GM18861 (cell line): ENCODE measurements at regions not wholly inside any gene's neighbourhood (a gene's known extent, or its start where the extent isn't known, plus 50 kb on each side); places are given as distances from the start of the nearest gene placed in this dataset.
"Not testable (repeated sequence)": the region's sequence is repeated elsewhere in the genome, so short reads cannot be mapped to it uniquely, and the experiment has no call there.

Source experiments
- ATAC-seq: cut with Tn5 transposase; IDR thresholded peaks from one replicate; pipeline ENCODE4 v1.9.1; 2021; ENCODE audit not compliant: unreplicated experiment

DNA sequence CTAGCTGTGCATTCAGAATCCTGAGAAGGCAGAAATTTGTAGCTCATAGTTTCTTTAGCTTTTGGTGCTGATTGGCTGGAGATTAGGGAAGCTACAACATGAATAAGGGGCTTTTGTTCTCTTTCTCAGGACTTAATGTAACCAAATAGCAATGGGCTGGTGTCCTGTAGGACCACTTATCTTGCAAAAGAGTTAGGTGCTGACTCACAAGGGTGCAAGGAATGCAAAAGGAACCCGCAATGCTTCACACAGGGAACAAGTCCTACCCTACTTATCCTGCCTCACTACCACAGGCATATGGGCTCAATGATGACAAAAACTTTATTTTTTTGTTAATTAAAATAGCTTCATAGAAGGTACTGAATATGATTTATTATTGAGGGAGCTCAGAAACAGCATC lies 541.5 kb downstream of the AMY1C start:
- no peak for ATAC-seq

DNA sequence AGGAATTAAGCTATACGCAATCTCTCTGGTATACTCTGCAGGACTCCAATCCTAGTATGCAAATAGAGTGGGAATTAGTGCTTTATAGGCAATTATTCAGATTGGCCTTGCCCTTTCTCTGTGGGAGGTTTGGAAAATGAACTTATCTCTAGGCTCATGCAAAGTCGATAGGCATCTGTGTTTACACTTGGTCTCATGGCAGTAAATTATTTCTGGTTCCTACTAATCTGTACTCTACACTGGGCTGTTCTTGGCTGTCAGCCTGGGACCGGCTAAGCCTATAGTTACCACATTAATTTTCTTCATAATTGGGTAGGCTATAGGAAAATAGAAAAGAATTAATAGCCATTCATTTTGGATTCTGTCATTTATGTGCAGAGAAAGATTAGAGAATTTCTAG lies 544.6 kb downstream of the AMY1C start:
- no peak for ATAC-seq

DNA sequence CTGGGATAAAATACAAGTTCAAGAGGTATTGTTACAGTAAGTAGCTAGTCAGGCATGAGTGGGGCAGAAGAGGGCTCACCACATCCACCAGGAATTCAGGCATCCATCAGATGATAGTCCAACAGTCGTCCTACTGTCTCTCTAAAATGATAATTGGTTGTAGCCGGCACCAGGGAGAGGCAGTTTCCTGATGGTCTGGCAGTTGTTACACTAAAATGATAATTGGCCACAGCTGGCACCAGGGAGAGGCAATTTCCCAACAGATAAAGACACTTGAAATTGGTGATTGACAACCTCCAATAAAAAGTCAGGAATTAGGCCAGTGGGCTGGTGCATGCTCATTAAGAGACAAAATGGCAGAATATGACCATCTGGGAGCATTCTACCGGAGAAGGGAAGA lies 545.8 kb downstream of the AMY1C start:
- no peak for ATAC-seq

DNA sequence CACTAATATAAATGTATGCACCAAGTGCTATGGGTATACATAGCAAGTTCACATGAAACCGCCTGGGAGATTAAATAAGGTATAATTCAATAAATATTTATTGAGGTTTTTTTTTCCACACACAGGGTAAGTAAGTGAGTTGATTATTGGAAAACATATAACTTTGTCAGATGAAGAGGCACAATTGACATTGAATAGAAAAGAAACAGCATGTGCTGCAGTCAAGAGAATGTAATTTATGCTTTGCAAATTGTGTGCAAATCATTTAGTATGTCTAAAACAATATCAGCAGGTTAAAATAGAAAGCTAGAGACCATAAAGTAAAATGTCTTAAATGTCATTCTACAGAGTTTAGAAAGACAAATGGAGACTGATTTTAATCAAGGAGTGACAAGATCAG lies 560.0 kb downstream of the AMY1C start:
- ATAC-seq, result no peak

GRCh38 chr1:104315823-104316222 lies 566.1 kb downstream of the AMY1C start:
- ATAC-seq, result no peak

GRCh38 chr1:104322131-104322530 lies 572.4 kb downstream of the AMY1C start:
- no peak for ATAC-seq

DNA sequence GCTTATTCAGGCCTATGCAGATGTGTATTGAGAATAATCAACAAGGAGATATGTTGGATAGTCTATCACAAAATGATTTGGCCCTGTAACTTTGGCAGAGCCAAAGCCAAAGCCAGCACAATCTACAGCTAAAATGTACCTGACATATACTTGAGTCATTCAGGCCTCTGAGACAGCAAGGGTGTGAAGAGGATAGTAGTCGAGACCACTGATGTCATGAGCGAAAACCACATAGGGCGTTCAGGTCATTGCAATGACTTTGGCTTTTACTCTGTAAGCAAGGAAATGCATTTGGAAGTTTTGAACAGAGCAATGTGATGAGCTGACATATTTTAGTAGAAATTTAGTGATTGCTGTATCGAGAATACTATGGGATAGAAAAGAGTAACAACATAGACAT lies 579.6 kb downstream of the AMY1C start:
- no peak for ATAC-seq

DNA sequence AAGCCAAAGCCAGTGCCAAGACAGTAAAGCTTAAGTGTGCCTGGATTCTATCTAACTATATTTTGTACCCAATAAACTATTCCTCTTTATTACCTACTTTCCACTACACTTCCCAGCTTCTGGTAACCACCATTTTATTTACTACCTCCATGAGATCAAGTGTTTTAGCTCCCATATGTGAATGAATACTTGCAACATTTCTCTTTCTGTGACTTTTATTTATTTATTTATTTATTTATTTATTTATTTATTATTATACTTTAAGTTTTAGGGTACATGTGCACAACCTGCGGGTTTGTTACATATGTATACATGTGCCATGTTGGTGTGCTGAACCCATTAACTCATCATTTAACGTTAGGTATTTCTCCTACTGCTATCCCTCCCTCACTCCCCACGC lies 582.1 kb downstream of the AMY1C start:
- no peak for ATAC-seq

- ATAC-seq, result not testable (repeated sequence)
Measured at GRCh38 chr1:104337927-104338326, 588.2 kb downstream of the AMY1C start.

DNA sequence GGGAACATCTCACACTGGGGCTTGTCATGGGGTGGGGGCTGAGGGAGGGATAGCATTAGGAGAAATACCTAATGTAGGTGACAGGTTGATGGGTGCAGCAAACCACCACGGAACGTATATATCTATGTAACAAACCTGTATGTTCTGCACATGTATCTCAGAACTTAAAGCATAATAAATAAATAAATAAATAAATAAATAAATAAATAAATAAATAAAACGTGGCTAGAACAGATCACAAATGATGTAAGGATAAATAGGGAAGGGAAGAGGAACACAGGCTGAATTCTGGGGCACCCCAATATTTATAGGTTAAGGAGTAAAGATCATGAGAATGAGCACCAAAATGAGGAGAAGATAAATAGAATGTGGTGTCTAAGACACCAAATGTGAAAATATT lies 592.2 kb downstream of the AMY1C start:
- ATAC-seq, result no peak

GRCh38 chr1:104348277-104348676 lies 598.6 kb downstream of the AMY1C start:
- ATAC-seq, result no peak

- no peak for ATAC-seq
Measured at GRCh38 chr1:104353580-104353979, 603.9 kb downstream of the AMY1C start.

DNA sequence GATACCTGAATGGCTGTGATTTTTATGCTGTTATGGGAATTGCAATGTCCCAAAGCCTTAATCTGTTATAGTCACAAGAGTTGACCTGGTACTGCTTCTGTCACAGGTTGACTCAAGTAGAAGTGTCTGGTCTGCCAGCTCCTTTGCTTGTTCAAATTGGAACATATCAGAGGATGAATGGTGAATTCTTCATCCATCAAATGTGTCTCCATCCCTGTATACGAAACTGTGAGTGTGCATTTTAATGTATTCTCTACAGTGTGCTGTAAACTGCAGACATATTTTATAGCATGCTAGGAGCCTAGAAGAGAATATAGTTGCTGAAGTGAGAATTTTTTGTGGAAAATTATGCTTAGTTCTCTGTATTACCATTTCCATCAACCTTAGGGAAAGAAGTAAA lies 608.4 kb downstream of the AMY1C start:
- no peak for ATAC-seq

- no peak for ATAC-seq
Measured at GRCh38 chr1:104358621-104359020, 608.9 kb downstream of the AMY1C start.

- no peak for ATAC-seq
Measured at GRCh38 chr1:104378414-104378813, 628.7 kb downstream of the AMY1C start.

GRCh38 chr1:104380003-104380402 lies 630.3 kb downstream of the AMY1C start:
- no peak for ATAC-seq

DNA sequence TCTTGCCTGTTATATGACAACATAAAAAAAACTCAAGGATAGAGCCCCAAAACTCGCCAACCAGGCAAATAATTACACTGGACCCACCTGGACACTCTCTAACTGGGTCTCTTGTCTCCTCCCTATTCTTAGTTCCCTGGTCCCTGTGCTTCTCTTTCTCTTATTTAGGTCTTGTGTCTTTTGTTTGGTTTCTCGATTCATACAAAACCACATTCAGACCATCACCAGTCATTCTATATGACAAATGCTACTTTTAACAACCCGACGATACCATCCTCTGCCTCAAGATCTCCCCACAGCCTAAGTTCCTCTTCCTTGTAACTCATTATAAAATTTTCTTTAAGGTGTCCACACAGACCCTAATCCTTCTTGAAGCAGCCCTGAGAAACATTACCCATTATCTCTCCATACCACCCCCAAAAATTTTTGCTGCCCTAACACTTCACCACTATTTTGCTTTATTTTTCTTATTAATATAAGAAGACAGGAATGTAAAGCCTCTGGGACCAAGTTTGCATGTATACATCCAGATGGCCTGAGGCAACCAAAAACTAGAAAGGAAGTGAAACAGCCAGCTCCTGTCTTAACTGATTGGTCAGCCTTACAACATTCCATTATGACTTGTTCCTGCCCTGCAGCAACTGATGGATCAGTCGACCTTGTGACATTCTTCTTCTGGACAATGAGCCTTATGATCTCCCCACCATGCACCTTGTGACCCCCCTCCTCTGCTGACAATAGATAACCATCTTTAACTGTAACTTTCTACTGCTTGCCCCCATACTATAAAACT lies 638.2 kb downstream of the AMY1C start:
- ATAC-seq, result no peak

GRCh38 chr1:104392552-104392951 lies 642.9 kb downstream of the AMY1C start:
- ATAC-seq, result no peak

DNA sequence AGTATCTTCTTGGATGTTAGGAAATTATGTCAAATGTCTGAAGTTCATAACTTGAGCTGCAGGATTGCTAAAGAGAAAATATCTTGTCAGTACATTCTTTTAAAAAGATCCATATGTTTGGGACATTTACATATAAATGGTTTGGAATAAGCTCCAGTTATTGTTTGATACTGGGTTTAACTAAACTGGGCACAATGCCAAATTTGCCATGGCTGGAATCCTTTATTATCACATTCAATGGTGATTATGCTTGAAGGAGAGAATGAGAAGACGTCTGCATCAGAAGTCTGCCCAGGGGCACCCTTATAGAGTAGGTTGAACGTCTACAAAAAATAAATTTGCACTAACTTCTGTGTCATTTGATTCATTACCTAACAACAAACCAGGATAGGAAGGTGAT lies 652.5 kb downstream of the AMY1C start:
- ATAC-seq, result no peak

DNA sequence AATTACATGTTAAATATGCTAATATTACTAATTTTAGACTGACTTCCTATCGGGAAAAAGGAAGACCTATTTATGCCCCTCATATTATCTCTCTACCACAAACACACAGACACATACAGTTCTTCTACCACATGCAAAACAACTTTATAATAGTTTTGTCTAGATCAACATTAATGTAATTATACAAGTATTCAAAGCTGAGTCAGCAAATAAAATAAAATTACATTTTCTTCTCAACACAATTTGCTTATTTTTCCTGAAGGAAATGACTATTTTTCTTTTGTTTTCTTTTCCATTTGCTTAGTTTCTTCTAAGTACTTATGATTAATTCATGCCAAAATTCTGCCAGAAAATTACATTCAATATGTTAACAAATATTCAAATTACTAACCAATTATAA lies 654.2 kb downstream of the AMY1C start:
- ATAC-seq, result no peak

DNA sequence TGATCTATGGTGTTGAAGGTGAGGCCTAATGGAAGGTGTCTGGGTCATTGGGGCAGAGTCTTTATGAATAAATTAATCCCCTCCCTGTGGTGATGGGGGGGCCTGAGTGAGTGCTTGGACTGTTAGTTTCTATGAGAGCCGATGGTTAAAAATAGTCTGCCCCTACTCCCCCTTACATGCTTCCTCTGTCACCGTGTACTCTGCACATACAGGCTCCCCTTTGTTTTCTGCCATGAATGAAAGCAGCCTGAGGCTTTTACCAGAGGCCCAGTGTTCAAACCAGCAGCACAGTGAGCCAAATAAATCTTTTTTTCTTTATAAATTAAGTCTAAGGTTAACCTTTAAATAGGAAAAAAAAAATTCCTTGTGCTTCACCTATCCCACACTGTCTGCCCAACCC lies 657.0 kb downstream of the AMY1C start:
- ATAC-seq, result no peak

DNA sequence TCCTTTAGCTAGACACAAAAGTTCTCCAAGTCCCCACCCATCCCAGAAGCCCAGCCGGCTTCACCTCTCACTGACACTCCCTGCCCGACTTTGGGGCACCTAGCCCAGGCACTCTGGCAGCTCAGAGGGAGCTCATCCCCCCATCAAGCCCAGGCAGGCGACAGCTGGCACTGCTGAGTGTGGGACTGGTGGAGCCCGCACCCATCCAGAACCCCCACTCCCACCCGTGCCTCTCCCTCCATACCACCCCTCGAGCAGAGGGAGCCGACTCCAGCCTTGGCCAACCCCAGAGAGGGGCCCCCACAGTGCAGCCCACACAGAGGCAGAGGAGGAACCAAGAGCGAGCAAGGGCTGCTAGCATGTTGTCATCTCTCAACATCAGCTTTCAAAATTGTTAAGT lies 658.6 kb downstream of the AMY1C start:
- no peak for ATAC-seq

- ATAC-seq, result no peak
Measured at GRCh38 chr1:104435255-104435654, 685.6 kb downstream of the AMY1C start.
